NCI-H69 (cell line): ENCODE measurements at regions not wholly inside any gene's neighbourhood (a gene's known extent, or its start where the extent isn't known, plus 50 kb on each side); places are given as distances from the start of the nearest gene placed in this dataset.
A peak's percentile ranks its signal among the peaks of the same experiment; 100 is the strongest.
"Not testable (repeated sequence)": the region's sequence is repeated elsewhere in the genome, so short reads cannot be mapped to it uniquely, and the experiment has no call there.

Experiments
- DNase-seq: peaks from one replicate; lab custom pipeline; 2025; lab: John Stamatoyannopoulos, UW

DNA sequence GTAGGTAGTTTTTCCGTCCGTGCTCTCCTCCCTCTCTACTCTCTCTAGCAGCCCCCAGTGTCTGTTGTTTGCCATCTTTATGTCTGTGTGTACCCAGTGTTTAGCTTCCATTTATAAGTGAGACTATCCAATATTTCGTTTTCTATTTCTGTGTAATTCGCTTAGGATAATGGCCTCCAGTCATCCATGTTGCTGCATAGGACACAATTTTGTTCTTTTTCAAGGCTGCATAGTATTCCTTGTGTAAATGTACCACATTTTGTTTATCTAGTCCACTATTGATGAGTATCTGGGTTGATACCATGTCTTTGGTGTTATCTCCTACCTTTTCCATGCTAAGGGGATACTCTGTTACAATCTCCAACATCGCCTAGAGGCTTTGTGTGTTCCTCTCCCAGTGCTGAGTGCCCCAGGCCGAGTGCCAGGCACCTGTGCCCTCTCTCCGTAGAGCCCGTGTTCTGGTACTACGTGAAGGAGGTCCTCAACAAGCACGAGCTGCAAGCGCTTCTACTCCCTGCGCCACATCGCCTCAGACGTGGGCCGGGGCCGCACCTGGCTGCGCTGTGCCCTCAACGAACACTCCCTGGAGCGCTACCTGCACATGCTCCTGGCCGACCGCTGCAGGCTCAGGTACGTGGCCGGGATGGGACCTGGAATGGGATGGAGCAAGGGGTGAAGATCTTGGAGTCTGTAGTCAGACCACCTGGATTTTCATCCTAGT is 51.0 kb downstream of the NPIPB11 start:
- not testable (repeated sequence) for DNase-seq

DNA sequence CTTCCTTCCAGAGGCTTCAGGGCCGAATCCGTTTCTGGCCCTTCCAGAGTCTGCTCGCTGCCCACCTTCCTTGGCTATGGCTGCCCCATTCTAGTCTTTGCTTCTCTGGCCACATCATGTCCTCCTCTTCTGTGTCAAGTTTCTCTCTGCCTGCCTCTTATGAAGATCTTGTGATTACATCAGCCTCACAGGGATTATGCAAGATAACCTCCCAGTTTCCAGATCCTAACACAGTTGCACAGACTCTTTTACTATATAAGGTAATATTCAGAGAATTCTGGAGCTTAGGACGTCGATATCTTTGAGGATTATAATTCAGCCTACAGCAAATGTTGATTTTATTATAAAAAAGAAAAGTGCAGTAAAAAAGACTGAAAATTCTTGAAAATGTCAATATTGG is 52.1 kb downstream of the NPIPB11 start:
- DNase-seq, result not testable (repeated sequence)

DNA sequence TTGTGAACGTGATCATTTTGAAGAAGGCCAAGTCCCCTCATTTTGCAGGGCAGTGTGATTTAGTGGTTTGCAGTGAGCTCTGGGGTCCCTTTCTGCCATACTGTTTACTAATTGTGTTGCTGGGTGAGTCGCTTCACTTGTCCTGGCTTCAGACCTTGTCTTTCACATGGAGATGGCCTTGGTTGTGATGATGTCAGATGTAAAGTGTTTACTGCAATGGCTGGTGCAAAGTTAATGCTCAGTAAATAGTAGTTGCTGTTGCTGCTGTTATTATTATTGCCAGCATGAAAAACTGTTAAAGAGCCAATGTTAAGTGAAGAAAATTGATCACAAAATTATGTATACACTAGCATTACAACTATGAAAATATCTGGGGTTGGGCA is 53.9 kb downstream of the NPIPB11 start:
- DNase-seq, result not testable (repeated sequence)

DNA sequence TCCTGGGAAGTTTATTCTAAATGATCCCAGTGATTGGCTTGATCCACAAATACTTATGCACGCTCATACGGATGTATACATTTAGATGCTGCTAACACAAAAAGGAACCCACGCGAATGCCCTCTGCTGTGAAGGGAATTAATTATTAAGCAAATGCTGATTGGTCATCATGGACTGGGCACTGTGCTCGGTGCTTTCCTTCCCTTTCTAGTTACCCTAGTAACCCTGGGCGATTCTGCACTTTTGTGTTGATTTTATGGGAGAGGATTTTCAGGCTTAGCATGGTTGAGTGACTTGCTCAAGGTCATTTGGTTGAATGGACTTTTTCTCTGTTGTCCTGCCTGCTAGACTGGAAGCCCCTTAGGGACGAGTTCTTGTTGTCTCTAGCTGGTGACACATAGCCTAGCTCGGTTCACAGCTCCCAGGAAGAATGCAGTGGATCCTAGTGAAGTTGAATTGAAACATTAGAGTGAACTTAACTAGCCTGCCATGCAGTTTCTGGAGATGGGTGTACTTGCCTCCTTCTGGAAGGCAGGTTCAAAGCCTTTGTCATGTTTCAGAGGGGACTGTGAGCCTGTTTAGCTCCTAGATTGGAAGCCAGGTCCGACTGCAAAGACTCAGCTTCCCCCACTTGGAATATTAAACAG is 54.4 kb downstream of the NPIPB11 start:
- not testable (repeated sequence) for DNase-seq

DNA sequence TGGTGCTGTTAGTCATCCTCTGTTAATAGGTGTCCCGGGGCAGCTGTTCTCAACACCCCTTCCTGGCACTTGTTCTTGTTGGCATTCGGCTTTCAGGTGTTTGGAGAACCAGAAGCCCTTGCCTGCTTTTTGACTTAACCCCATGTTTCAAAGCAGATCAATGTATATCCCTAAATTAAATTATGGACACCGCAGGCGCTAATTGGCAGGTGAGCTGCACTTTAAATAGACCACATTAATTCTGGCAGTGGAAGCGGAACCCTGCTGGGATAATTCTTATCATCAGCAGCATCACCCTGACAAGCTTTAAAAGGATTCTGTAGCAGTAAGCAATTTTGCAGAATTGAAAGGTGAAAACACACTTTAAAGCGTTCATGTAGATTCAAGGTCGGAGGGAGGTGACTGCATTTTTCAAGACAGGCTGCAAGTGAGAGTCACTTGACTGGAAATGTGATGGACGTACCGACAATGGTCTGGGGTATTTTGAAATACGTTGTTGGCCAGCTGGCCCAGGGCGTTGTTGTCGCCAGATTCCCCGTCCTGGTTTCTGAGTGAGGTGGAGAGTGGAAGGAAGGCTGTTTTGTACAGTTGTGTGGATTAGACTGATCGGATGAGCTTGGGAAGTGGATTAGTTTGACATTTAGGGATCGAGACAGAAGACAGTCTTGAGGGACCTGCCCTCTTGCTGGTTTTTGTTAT is 55.1 kb downstream of the NPIPB11 start:
- peak; percentile 95 for DNase-seq

DNA sequence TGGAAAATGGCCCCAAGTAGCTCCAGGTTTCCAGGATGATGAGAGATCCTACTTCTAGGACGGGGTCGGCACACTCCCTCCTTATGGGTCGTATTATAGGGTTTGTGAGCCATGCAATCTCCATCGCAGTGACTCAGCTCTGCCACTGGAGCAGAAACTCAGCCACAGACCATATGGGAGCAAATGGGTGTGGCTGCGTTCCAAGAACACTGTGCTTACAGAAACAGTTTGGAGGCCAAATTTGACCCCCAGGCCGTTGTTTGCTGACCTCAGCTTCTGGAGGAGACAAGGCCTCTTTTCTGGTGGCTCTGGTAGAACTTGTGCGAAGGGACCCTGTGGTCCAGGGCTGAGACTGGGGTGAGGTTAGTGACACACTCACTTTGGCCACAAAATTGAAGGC is 56.5 kb downstream of the NPIPB11 start:
- DNase-seq, result peak; percentile 87

DNA sequence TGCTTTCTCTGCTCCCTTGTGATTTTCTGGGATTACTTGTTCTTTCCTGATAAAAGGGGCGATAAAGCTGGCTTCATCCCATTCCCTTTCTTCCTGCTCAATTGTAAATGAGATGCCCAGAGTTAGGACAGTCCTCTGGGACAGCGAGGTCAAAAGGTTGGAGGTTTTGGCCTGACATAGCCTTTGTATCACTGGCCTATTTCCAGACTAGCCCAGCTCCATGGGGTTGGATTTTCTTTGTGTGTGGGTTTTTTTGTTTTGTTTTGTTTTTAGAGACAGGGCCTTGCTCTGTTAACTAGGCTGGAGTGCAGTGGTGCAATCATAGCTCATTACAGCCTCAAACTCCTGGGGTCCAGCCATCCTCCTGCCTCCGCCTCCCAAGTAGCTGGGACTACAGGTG is 57.8 kb downstream of the NPIPB11 start:
- not testable (repeated sequence) for DNase-seq

DNA sequence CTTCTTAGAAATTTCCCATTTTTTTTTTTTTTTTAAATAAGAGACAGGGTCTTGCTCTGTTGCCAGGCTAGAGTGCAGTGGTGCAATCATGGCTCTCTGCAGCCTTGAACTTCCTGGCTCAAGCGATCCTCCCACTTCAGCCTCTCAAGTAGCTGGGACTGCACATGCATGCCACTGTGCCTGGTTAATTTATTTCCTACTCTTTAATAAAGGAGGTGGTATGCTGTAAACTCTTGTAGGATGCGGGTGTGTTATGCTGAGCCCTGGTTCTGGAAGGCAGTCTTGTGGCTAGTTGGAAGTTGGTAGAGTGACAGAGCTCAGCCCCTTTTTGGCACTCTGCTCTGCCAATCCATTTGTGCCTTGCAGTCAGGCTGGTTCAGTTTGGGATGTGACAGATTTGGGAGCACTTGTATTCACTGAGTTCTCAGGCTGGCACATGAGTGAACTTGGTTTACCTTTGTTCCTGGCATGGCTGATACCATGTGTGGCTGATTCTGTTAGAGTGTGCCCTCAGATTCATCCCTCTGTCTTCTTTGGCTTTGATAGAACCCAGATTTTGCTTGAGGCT is 58.3 kb downstream of the NPIPB11 start:
- DNase-seq, result not testable (repeated sequence)

DNA sequence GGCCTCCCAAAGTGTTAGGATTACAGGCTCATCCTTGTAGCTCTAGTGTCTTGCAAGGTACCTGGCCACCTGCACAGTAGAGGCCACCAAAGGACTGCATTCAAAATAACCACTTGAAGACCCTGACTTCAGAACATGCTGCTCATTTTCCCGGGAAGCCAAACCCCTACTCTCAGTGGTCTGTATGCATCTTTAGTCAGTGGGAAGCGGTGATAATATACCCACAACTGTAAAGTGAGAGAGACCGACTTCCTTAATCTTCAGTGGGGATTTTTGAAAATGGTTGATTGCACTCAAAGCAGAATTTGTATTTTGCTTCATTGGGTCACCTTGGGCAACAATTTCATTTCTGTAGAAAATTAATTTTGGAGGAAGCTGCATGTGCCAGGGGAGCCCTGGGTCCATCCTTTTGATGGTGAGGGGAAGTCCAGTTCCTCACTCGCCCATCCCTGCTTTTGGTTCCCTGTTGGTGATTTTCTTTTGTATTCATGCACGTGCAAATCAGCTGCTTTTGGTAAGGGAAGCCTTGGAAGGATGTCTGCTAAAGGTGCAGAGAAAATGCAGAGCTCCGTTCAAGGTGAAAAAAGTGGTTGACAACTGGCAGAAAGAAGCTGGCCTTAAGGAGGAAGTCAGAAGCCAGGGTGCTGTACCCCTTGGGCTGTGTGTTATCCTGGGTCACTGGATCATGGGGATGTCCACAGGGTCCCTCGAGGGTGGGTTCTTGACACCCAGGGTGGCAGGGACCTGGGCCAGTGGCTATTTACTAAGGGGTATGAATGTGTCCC is 59.5 kb downstream of the NPIPB11 start:
- not testable (repeated sequence) for DNase-seq

DNA sequence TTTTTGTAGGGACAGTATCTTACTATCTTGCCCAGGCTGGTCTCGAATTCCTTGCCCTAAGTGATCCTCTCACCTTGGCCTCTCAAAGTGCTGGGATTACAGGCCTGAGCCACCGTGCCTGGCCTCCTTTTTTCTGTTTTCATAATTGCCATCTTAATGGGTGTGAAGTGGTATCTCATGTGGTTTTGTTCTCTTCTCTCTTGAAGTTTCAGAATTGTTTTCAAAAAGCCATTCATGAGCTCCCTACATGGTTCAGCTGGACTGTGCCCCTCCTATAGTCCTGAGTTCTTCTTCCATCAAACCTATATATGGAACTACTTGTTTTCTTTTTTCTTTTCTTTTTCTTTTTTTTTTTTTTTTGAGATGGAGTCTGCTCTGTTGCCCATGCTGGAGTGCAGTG is 60.3 kb downstream of the NPIPB11 start:
- not testable (repeated sequence) for DNase-seq

DNA sequence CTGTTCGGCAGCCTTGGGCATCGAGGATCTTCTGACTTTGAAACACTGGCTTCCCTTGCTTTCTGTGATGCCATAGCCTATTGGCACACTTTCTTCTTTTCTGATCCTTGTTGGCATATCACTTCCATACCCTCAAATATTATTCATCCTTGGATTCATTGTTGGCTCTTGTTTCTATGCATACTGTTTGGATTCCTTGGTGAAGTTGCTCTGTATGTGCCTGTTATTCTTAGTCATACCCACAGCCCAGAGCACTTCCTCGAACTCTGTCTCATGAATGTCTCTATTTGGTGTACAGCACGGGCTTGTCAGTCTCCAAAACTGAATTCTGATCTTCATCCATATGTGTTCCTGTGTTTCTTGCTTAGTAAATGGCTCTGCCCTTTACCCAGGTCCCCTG is 63.6 kb downstream of the NPIPB11 start:
- DNase-seq, result not testable (repeated sequence)

DNA sequence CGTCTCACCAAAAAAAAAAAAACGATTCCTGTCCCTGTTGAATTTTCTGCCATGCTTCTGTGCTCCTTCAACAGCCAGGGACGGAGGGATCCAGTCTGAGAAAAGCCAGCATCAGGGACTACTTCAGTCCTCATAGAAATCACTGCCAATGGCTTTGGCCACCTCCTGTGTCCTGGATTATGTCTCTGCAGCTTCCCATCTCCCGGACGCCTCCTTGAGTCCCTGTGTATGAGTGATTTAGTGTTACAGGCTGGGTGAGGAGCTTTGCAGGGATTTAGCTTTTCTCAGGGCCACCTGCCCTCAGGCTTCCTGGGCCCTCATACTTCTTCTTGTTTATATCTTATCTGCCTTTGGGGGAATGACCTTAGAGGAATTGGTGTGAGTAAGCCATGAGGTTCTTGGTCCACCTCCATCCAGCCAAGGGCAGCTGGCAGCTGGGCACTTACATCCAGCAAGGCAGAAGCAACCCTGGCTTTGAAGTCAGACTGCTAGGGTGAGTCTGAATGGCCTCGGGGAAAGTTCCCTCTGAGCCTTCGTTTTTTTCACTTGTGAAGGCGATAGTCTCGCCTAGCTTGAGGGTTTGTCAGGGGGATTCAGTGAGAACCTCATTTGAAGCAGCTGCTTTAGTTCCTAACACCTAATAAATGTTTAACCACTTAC is 65.6 kb downstream of the NPIPB11 start:
- DNase-seq, result peak; percentile 16

DNA sequence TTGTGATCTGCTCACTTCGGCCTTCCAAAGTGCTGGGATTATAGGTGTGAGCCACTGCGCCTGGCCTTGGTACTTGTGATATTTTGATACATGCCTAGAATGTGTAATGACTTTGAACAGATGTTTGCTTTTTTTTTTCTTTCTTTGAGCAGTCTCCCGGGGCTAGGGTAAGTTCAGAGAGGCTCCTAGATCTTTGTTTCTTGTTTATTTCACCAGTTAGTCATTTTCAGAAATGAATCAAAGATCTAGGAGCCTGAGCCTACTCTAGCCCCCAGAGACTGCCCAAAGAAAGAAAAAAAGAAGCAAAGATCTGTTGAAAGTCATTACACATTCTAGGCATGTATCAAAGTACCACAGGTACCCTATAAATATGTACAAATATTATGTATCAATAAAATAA is 66.3 kb downstream of the NPIPB11 start:
- DNase-seq, result peak; percentile 19

DNA sequence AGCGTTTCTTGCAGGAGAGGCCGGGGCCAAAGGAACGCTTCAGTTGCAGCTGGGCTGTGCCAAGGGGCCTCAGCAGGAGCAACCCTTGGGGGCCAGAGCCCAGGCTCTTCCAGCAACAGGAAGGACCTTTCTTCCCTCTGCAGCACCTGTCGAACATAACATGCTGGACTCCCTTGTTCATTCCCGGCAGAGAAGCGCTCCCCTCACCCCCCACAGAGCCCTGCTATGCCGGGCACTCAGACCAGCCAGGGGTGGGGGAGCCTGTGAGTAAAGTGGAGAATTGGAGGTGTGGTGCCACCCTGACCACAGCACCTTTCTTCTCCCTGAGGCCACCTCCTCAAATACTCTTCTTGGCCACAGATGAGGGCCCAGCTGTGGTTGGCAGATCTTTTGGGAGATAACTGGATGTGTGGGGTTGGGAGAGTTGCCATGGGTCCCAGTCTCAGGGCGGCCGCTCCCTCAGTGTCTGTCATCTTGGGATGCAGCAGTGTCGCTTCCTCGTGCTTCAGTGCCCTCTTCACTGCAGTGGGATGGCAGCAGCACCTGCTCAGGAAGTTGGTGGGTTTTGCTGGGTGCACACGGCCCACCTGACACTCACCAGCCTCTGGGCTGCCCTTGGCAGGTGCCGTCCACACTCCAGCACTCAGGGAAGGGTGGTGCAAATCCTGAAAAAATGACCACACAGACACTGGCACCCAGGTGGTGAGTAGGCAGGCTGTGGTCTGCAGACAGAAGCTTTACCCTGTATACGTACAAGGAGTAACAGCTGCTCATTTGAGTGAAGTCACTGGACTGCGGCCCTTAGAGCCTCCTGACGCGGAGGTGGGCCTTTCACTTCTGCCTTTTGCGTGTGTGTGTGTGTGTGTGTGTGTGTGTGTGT is 67.5 kb downstream of the NPIPB11 start:
- DNase-seq, result peak; percentile 7

DNA sequence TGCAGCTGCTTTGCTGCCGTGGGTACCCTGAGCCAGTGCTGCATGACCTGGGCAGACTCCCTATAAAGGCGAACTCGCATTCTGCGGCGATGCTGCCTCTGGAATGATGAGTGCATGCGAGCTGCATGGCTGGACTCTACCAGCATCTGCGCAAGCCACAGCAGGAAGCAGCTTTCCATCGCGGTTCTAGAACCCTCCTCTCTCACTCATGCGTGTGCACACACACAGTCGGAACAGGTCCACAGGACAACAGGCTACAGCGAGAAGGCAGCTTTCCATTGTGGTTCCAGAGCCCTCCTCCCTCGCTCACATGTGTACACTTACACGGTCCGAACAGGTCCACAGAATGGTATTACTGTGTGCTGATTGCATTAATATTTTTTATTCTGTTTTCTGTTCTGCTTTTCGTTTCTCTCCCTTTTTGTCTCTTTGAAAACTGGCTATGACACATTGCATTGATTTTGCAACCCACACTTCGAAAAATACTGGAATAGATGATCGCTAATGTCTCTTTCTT is 69.1 kb downstream of the NPIPB11 start:
- DNase-seq, result not testable (repeated sequence)

DNA sequence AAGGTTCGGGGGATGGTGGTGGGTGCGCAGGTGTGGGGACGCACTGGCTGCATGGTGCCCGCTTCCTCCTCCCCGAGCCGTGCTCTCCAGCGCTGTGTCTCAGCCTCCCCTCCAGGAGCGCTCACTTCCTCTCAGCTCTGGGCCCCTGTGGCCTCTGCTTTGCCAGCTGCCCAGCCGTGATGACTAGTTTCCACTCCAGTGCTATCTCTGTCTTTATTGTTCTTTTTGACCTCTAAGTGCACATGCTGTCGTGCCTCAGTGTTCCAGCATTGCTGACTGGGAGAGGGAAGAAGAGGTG is 71.0 kb downstream of the NPIPB11 start:
- DNase-seq, result not testable (repeated sequence)

DNA sequence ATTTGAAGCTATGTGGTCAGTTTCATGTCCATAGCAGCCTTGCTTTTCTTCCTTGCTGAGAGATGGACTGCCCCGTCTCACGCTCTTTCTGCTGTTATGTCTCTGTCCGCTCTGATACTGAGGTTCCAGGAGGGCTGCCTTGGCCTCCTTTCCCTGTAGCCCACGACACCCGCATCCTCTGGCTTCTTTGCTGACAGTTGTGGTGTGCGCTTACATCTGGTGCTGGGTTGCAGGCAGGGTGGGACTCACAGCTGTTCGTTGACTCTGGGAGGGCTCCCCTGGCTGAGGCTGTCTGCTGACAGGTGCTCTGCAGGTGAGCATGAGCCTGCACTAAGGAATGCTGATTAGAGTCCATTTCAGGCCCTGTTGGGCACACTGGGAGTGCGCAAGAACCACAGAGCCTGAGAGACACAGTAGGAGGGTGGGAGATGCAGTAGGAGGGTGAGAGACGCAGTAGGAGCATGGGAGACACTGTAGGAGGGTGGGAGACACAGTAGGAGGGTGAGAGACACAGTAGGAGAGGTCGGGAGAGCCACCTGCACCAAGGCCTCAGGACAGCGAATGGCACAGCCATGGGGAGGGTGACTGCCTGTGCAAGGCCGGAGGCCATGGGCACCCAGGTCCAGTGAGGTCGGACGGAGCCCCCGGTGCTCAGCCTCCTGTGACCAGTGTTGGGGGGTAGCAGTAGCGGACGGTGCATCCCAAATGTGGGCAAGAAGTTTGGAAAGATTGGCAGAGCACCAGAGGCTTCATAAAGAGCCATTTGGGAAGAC is 71.5 kb downstream of the NPIPB11 start:
- not testable (repeated sequence) for DNase-seq

DNA sequence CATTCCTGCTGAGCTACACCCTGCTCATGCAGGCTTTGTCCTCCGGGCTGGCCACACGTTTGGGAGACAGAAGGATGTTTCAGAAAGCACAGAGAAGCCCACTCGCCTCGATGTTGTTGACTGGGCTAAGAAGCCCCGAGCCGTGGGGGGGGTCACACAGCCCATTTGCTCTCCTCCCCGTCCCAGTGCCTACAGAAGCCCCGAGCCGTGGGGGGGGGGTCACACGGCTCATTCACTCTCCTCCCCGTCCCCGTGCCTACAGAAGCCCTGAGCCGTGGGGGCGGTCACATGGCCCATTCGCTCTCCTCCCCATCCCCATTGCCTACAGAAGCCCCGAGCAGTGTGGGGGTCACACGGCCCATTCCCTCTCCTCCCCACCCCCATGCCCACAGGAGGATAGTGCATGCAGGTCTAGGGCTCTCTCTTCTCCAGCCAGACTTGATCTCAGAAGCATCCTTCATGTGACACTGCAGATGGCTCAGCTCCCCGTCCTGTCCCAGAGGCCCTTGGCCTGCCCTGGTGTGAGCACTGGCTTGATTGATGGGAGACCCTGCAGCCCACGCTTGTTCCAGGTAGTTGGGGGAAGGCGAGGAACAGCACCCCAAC is 72.9 kb downstream of the NPIPB11 start:
- DNase-seq, result not testable (repeated sequence)

DNA sequence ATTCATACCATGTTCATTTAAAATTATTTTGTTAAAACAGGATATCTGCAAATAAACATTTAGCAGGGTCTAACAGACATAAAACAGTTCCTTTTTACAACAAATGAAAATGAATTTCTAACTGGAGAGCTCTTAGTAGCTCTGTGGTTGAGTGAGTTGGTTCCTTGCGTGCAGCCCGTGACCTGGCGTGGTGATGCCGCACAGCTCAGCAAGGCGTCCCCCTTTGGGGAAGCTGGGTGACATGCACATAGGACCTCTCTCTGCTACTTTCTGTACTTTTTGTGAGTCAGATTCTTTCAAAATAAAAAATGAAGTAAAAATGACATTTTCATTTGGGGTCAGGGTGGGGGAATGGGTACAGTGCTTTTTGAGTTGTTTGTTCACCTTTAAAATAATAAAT is 75.9 kb downstream of the NPIPB11 start:
- DNase-seq, result not testable (repeated sequence)
